Retinal pigment epithelial cell (primary cell): ENCODE measurements at regions not wholly inside any gene's neighbourhood (a gene's known extent, or its start where the extent isn't known, plus 50 kb on each side); places are given as distances from the start of the nearest gene placed in this dataset.

Source experiments
- DNase-seq: peaks from one replicate; pipeline ENCODE4 v3.0.0-alpha.2; 2010; ENCODE audit warnings: low read depth
- H3K4me3 ChIP-seq: 2 replicates; pipeline ENCODE4 v1.5.1; 2011; ENCODE audit warnings: mild to moderate bottlenecking, low read length, control low read depth, moderate library complexity
- CTCF ChIP-seq: conservative IDR thresholded peaks from 2 replicates; pipeline ENCODE4 v1.5.1; 2011; ENCODE audit warnings: low read depth, low read length, control low read depth, inconsistent platforms

DNA sequence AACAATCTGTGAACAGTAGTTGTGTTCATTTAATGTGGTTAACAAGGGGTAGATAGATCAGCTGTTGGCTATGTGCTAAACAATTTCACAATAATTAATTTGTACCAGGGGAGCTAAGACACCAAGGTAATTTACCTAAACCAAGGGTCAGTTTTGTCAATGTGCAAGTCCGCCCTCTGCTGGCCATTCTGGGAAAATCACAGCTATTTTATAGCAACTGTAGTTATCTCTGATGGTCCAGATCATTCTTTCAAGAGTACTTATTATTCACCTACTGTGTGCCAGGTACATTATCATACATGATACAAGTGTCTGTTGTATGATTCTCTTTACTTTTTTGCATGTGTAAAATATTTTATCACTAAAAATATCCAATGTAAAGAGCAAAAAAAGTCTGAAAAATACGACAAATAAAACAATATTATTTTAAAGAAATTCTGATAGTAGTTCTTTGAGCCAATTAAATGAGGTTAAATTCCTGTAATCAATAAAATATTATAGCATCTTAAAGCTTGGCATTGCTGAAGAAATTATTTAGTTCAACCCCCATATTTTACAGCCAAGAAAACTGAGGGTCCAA is 312.3 kb upstream of the FAM78B start:
- H3K4me3 ChIP-seq = no peak overlapping the region
- peak; percentile 12 for DNase-seq
- TF ChIP-seq CTCF = peak; percentile 77

- H3K4me3 ChIP-seq = no peak overlapping the region
- TF ChIP-seq CTCF = no peak
- no peak for DNase-seq
Observed at GRCh38 chr1:166484471-166484870, 317.7 kb upstream of the FAM78B start.

DNA sequence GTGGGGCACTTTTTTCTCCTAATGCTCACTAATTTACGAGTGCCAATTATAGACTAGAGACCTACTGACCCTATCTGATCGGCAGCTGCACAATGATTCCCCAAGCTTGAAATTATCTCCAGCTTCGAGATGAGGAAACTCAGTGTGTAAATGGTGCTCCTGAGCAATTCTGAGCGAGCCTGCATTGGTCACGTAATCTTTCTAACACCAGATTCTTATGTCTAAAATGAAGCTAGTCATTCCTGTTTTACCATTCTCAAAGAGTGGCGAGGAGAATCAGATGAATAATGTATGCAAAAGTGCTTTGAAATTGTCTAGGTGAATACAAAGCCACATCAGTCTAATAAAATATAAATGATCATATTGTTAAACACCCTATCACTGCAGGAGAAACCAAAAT is 318.1 kb upstream of the FAM78B start:
- no peak for TF ChIP-seq CTCF
- no peak overlapping the region for H3K4me3 ChIP-seq
- DNase-seq = no peak

GRCh38 chr1:166485620-166486019 is 318.8 kb upstream of the FAM78B start:
- no peak for DNase-seq
- H3K4me3 ChIP-seq = no peak overlapping the region
- no peak for TF ChIP-seq CTCF

GRCh38 chr1:166488327-166488726 is 321.5 kb upstream of the FAM78B start:
- H3K4me3 ChIP-seq = no peak overlapping the region
- DNase-seq = no peak
- TF ChIP-seq CTCF = no peak

GRCh38 chr1:166489356-166489669 is 322.5 kb upstream of the FAM78B start:
- no peak for TF ChIP-seq CTCF
- no peak for DNase-seq
- no peak overlapping the region for H3K4me3 ChIP-seq

DNA sequence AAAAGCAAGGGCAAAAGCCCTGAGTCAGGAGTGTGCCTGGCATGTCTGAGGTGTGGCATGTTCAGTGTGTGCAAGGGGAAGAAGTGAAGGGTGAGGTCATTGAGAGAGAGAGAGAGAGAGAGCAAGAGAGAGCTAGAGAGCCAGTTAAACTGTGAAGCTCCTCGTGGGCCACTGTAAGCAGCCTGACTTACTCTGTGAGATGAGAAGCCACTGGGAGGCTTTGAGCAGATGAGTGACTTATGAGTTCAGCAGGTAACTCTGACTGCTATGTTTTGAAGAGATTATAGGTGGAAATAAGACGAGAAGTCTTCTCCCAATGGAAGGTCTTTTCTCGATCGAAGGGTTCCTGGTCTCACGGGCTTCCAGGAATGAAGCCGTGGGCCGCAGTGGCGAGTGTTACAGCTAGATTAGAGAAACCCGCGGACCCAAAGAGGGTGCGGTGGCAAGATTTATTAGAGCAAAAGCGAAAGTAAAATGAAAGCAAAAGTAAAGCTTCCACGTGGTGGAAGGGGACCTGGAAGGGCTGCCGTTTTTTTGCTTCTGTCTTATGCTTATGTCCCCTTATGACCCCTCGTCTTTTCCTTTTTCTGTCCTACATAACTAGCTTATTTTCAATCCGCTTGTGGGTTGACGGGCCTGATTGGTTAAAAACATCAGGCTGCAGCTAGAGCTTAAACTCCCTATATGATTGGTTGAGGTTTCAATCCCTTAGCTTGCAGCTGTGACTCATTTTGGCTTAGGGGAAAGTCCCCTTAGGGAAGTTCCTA is 323.1 kb upstream of the FAM78B start:
- no peak for DNase-seq
- no peak overlapping the region for H3K4me3 ChIP-seq

More for the DNA sequence above, 323.1 kb upstream of the FAM78B start:
- TF ChIP-seq CTCF = no peak
